Mucosa of rectum (tissue), 2 donors: ENCODE measurements at regions not wholly inside any gene's neighbourhood (a gene's known extent, or its start where the extent isn't known, plus 50 kb on each side); places are given as distances from the start of the nearest gene placed in this dataset.

Source experiments
- H3K27ac ChIP-seq, 2 donors: one replicate each; pipeline ENCODE4 v1.7.0; 2013; ENCODE audit warnings: inconsistent platforms in 2 of 2, low read depth in 2 of 2, low read length in 2 of 2
- H3K27me3 ChIP-seq, 2 donors: one replicate each; pipeline ENCODE4 v1.7.0; 2013; ENCODE audit warnings: low read length in 2 of 2; ENCODE audit not compliant: control insufficient read depth in 2 of 2, insufficient read depth in 2 of 2
- H3K36me3 ChIP-seq, 2 donors: one replicate each; pipeline ENCODE4 v1.7.0; 2013; ENCODE audit warnings: low read length in 2 of 2; ENCODE audit not compliant: control insufficient read depth in 2 of 2, insufficient read depth in 2 of 2
- H3K4me1 ChIP-seq, 2 donors: one replicate each; pipeline ENCODE4 v1.7.0; 2013; ENCODE audit warnings: low read length in 2 of 2, mild to moderate bottlenecking in 1 of 2; ENCODE audit not compliant: control insufficient read depth in 2 of 2, insufficient read depth in 2 of 2
- H3K4me3 ChIP-seq, 2 donors: one replicate each; pipeline ENCODE4 v1.7.0; 2013; ENCODE audit warnings: low read length in 2 of 2
- H3K9ac ChIP-seq, 2 donors: one replicate each; pipeline ENCODE4 v1.7.0; 2013; ENCODE audit warnings: low read length in 2 of 2, low read depth in 1 of 2, mild to moderate bottlenecking in 1 of 2
- H3K9me3 ChIP-seq, 2 donors: one replicate each; pipeline ENCODE4 v1.7.0; 2013; ENCODE audit warnings: low read length in 2 of 2; ENCODE audit not compliant: control insufficient read depth in 2 of 2
- donor health status: healthy.
- donor health status: Normal muscosa, but diverticular disease.

DNA sequence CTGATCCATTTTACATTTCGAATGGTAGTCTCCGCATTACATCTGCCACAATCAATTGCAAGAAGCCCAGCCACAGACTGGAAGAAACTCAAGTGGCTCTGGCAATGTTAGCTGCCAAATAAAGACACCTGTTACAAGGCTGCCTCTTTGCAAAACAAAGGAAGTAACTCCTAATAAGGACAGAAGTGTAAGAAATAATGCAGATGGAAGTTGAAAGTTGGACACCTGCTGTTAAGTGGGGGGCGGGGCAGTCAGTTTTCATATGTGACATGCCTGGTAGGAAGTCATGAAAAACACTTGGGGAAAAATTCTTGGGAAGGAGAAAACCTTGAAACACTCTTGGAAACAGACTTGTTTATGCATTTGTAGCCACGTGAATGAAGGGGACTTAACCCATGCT, 54.1 kb upstream of the ATP2C1 start:
- H3K4me1 ChIP-seq = no peaks in the 10 kb centered on the region
- H3K9ac ChIP-seq = no peak overlapping the region
- no peaks in the 10 kb centered on the region for H3K36me3 ChIP-seq
- no peaks in the 10 kb centered on the region for H3K27me3 ChIP-seq
- no peaks in the 10 kb centered on the region for H3K9me3 ChIP-seq
- no peak overlapping the region for H3K27ac ChIP-seq
- no peak overlapping the region for H3K4me3 ChIP-seq

GRCh38 chr3:130841357-130841756, 52.5 kb upstream of the ATP2C1 start:
- Histone ChIP-seq H3K27me3 (no peaks in the 10 kb centered on the region), H3K4me1 (no peaks in the 10 kb centered on the region), H3K27ac (no peak overlapping the region), H3K9me3 (no peaks in the 10 kb centered on the region), H3K36me3 (no peaks in the 10 kb centered on the region), H3K4me3 (no peak overlapping the region), H3K9ac (no peak overlapping the region)

GRCh38 chr3:130843441-130843840, 50.4 kb upstream of the ATP2C1 start:
- H3K36me3 ChIP-seq = no peaks in the 10 kb centered on the region
- H3K4me3 ChIP-seq = no peak overlapping the region
- H3K4me1 ChIP-seq = no peaks in the 10 kb centered on the region
- H3K9me3 ChIP-seq = no peaks in the 10 kb centered on the region
- no peaks in the 10 kb centered on the region for H3K27me3 ChIP-seq
- H3K27ac ChIP-seq = no peak overlapping the region
- H3K9ac ChIP-seq = no peak overlapping the region
